H9 (cell line): ENCODE measurements at regions not wholly inside any gene's neighbourhood (a gene's known extent, or its start where the extent isn't known, plus 50 kb on each side); places are given as distances from the start of the nearest gene placed in this dataset.
A peak's percentile ranks its signal among the peaks of the same experiment; 100 is the strongest.

Experiments used
- DNase-seq: peaks from one replicate; pipeline ENCODE4 v3.0.0-alpha.2; 2017
- H2AFZ ChIP-seq: one replicate; pipeline ENCODE4 v1.6.1; 2013; ENCODE audit warnings: mild to moderate bottlenecking, low read length, control low read depth, moderate library complexity
- H2AK5ac ChIP-seq: 2 replicates; pipeline ENCODE4 v1.6.1; 2013; ENCODE audit warnings: low read length, control low read depth, mixed read lengths; ENCODE audit not compliant: insufficient read length
- H2BK120ac ChIP-seq: one replicate; pipeline ENCODE4 v1.6.1; 2013; ENCODE audit warnings: low read depth, mild to moderate bottlenecking, low read length, control low read depth, inconsistent platforms; ENCODE audit not compliant: poor library complexity, severe bottlenecking
- H2BK12ac ChIP-seq: 2 replicates; pipeline ENCODE4 v1.6.1; 2013; ENCODE audit warnings: low read length, control low read depth, mixed read lengths, low read depth; ENCODE audit not compliant: insufficient read length
- H2BK15ac ChIP-seq: 2 replicates; pipeline ENCODE4 v1.6.1; 2013; ENCODE audit warnings: low read depth, low read length, control low read depth
- H2BK20ac ChIP-seq: one replicate; pipeline ENCODE4 v1.6.1; 2013; ENCODE audit warnings: low read depth, mild to moderate bottlenecking, low read length, control low read depth, inconsistent platforms; ENCODE audit not compliant: poor library complexity, severe bottlenecking
- H2BK5ac ChIP-seq: 2 replicates; pipeline ENCODE4 v1.6.1; 2013; ENCODE audit warnings: low read length, control low read depth, mixed read lengths; ENCODE audit not compliant: insufficient read length
- H3K14ac ChIP-seq: 2 replicates; pipeline ENCODE4 v1.6.1; 2013; ENCODE audit warnings: low read length, control low read depth; ENCODE audit not compliant: insufficient read depth
- H3K18ac ChIP-seq: 2 replicates; pipeline ENCODE4 v1.6.1; 2013; ENCODE audit warnings: low read depth, mild to moderate bottlenecking, mixed read lengths, low read length, control low read depth; ENCODE audit not compliant: insufficient read length
- H3K23ac ChIP-seq: 2 replicates; pipeline ENCODE4 v1.6.1; 2013; ENCODE audit warnings: low read length, control low read depth, mixed read lengths, low read depth; ENCODE audit not compliant: insufficient read length
- H3K23me2 ChIP-seq: 2 replicates; pipeline ENCODE4 v1.6.1; 2013; ENCODE audit warnings: low read depth, mild to moderate bottlenecking, mixed read lengths, low read length, control low read depth; ENCODE audit not compliant: insufficient read length, poor library complexity, severe bottlenecking
- H3K27ac ChIP-seq: 2 replicates; pipeline ENCODE4 v1.5.1; 2013; ENCODE audit warnings: low read length, control low read depth, mixed read lengths, low read depth; ENCODE audit not compliant: insufficient read length
- H3K27me3 ChIP-seq: 2 replicates; pipeline ENCODE4 v1.6.1; 2013; ENCODE audit warnings: low read length, control low read depth, inconsistent platforms; ENCODE audit not compliant: insufficient read depth
- H3K4ac ChIP-seq: 2 replicates; pipeline ENCODE4 v1.6.1; 2013; ENCODE audit warnings: low read depth, mild to moderate bottlenecking, control low read depth, inconsistent platforms, low read length, moderate library complexity
- H3K4me1 ChIP-seq: 2 replicates; pipeline ENCODE4 v1.6.1; 2013; ENCODE audit warnings: low read length, control low read depth, inconsistent platforms; ENCODE audit not compliant: insufficient read depth
- H3K4me2 ChIP-seq: 2 replicates; pipeline ENCODE4 v1.6.1; 2013; ENCODE audit warnings: low read length, control low read depth, mixed read lengths; ENCODE audit not compliant: insufficient read length, insufficient read depth
- H3K56ac ChIP-seq: 2 replicates; pipeline ENCODE4 v1.6.1; 2013; ENCODE audit warnings: low read depth, mild to moderate bottlenecking, mixed read lengths, low read length, control low read depth; ENCODE audit not compliant: insufficient read length
- H3K79me1 ChIP-seq: 2 replicates; pipeline ENCODE4 v1.6.1; 2013; ENCODE audit warnings: low read depth, mild to moderate bottlenecking, moderate library complexity, low read length, control low read depth, inconsistent platforms; ENCODE audit not compliant: insufficient read depth, poor library complexity, severe bottlenecking
- H3K79me2 ChIP-seq: 2 replicates; pipeline ENCODE4 v1.6.1; 2013; ENCODE audit warnings: low read length, control low read depth, inconsistent platforms; ENCODE audit not compliant: insufficient read depth
- H3K9ac ChIP-seq: 2 replicates; pipeline ENCODE4 v1.6.1; 2013; ENCODE audit warnings: low read length, control low read depth, mixed read lengths; ENCODE audit not compliant: insufficient read length; ENCODE audit errors: extremely low read depth
- H3K9me3 ChIP-seq: one replicate; pipeline ENCODE4 v1.6.1; 2013; ENCODE audit warnings: low read depth, low read length, inconsistent platforms; ENCODE audit not compliant: control insufficient read depth
- H3T11ph ChIP-seq: one replicate; pipeline ENCODE4 v1.6.1; 2013; ENCODE audit warnings: mild to moderate bottlenecking, low read length, control low read depth, inconsistent platforms
- H4K20me1 ChIP-seq: one replicate; pipeline ENCODE4 v1.6.1; 2013; ENCODE audit not compliant: control insufficient read depth, insufficient read length, insufficient read depth
- H4K5ac ChIP-seq: 2 replicates; pipeline ENCODE4 v1.6.1; 2013; ENCODE audit warnings: low read depth, mild to moderate bottlenecking, mixed read lengths, low read length, control low read depth; ENCODE audit not compliant: insufficient read length
- H4K8ac ChIP-seq: replicated peaks from 2 replicates; pipeline ENCODE4 v1.6.1; 2013; ENCODE audit warnings: low read length, control low read depth, mixed read lengths, low read depth; ENCODE audit not compliant: insufficient read length
- H4K91ac ChIP-seq: 2 replicates; pipeline ENCODE4 v1.6.1; 2013; ENCODE audit warnings: low read depth, mild to moderate bottlenecking, moderate library complexity, mixed read lengths, low read length, control low read depth; ENCODE audit not compliant: insufficient read length
- H3K27ac Mint-ChIP-seq, 3 experiments: 2 replicates in 2 of 3; 3 replicates in 1 of 3; pipeline ENCODE4 v1.8.0; 2020 to 2021; ENCODE audit warnings: mixed read lengths in 3 of 3, mild to moderate bottlenecking in 1 of 3, moderate library complexity in 1 of 3
- H3K27me3 Mint-ChIP-seq: 2 replicates; pipeline ENCODE4 v1.8.0; 2021; ENCODE audit warnings: low read depth, mild to moderate bottlenecking, moderate library complexity, mixed read lengths
- H3K36me3 Mint-ChIP-seq, 3 experiments: 2 replicates in 2 of 3; 3 replicates in 1 of 3; pipeline ENCODE4 v1.8.0; 2020 to 2021; ENCODE audit warnings: low read depth in 3 of 3, mixed read lengths in 3 of 3; ENCODE audit not compliant: insufficient read depth in 1 of 3
- H3K4me1 Mint-ChIP-seq, 2 experiments: 2 replicates each; pipeline ENCODE4 v1.8.0; 2020; ENCODE audit warnings: mixed read lengths in 2 of 2
- H3K4me3 Mint-ChIP-seq, 2 experiments: 2 replicates in 1 of 2; 3 replicates in 1 of 2; pipeline ENCODE4 v1.8.0; 2020 to 2021; ENCODE audit warnings: mild to moderate bottlenecking in 2 of 2, mixed read lengths in 2 of 2, moderate library complexity in 1 of 2
- H3K9me3 Mint-ChIP-seq, 2 experiments: 2 replicates in 1 of 2; 3 replicates in 1 of 2; pipeline ENCODE4 v1.8.0; 2020; ENCODE audit warnings: mild to moderate bottlenecking in 2 of 2, mixed read lengths in 2 of 2, moderate library complexity in 1 of 2
- CTCF ChIP-seq: fragments of 200-600 bp; sonication (generic); conservative IDR thresholded peaks from 3 replicates; pipeline ENCODE4 v1.8.0; 2021; ENCODE audit warnings: antibody characterized with exemption, mild to moderate bottlenecking
- WGBS: extraction: QIAGEN DNeasy Blood & Tissue Kit; methylation state at CpG from one replicate; pipeline ENCODE4 v1.1.7; 2013; ENCODE audit warnings: missing lambda C conversion rate, low lambda C conversion rate, mixed read lengths; ENCODE audit not compliant: insufficient read length; ENCODE audit errors: extremely low coverage; 5-methylcytosine and 5-hydroxymethylcytosine counted together

- no peaks in the 10 kb centered on the region; a peak in 1 of 7 replicates for H3K36me3 Mint-ChIP-seq
- Histone ChIP-seq H3K14ac (no peak overlapping the region), H3K27ac (no peak overlapping the region), H2AFZ (peak overlapping the region; percentile 9), H3K4ac (no peak overlapping the region), H3K79me2 (no peaks in the 10 kb centered on the region), H2BK12ac (no peak overlapping the region), H4K5ac (no peak overlapping the region), H2BK15ac (no peak overlapping the region), H3K79me1 (no peaks in the 10 kb centered on the region), H2BK20ac (no peak overlapping the region), H2BK120ac (no peak overlapping the region), H3K18ac (no peak overlapping the region), H3K27me3 (no peaks in the 10 kb centered on the region), H4K91ac (no peak overlapping the region), H3T11ph (no peak overlapping the region), H3K9ac (no peak overlapping the region), H2AK5ac (no peak overlapping the region), H4K20me1 (no peaks in the 10 kb centered on the region), H3K23ac (no peak overlapping the region), H3K9me3 (no peaks in the 10 kb centered on the region), H4K8ac (no peak overlapping the region), H3K4me1 (no peaks in the 10 kb centered on the region), H2BK5ac (no peak overlapping the region), H3K4me2 (peak overlapping the region; percentile 72), H3K23me2 (peaks cover 9% of the 10 kb centered on the region), H3K56ac (no peak overlapping the region)
- H3K27me3 Mint-ChIP-seq, result peaks cover 42% of the 10 kb centered on the region
- DNase-seq, result no peak
- no peak overlapping the region for H3K27ac Mint-ChIP-seq
- peaks cover 2 to 3% of the 10 kb centered on the region in 2 experiments; a peak in 4 of 5 replicates for H3K9me3 Mint-ChIP-seq
- TF ChIP-seq CTCF, result no peak
- WGBS, result no CpG with 5 or more reads among the region's 11 CpGs
- H3K4me1 Mint-ChIP-seq, result peaks cover 8 to 19% of the 10 kb centered on the region in 2 experiments
- H3K4me3 Mint-ChIP-seq, result peak overlapping the region; percentile 69 to 81
Measured at GRCh38 chr6:129767776-129768485, 58.0 kb upstream of the ARHGAP18 start.
